Gastrocnemius medialis (tissue), 4 donors: ENCODE measurements at regions not wholly inside any gene's neighbourhood (a gene's known extent, or its start where the extent isn't known, plus 50 kb on each side); places are given as distances from the start of the nearest gene placed in this dataset.

Experiments
- CTCF ChIP-seq, 5 experiments: fragments of 450-650 bp in 3 of 5; fragments of 200-600 bp in 2 of 5; sonication (generic) in 2 of 5; IDR thresholded peaks in 4 of 5; conservative IDR thresholded peaks in 1 of 5; 1 replicate in 4 of 5; 2 replicates in 1 of 5; pipeline ENCODE4 v1.5.1; 2016 to 2019; ENCODE audit warnings: antibody characterized with exemption in 5 of 5, mild to moderate bottlenecking in 3 of 5, moderate library complexity in 3 of 5
- POLR2A ChIP-seq, 2 donors: fragments of 450-650 bp; IDR thresholded peaks; one replicate each; pipeline ENCODE4 v1.6.1; 2017; ENCODE audit warnings: antibody characterized with exemption in 2 of 2, mild to moderate bottlenecking in 2 of 2, moderate library complexity in 2 of 2

- TF ChIP-seq POLR2A (IDR thresholded peaks at IDR 0.05) (no peak), CTCF (IDR thresholded peaks at IDR 0.05 in 4 of 5, conservative IDR thresholded peaks at IDR 0.05 in 1 of 5) (no peak)
These were observed 286.5 kb downstream of the PTEN start for GRCh38 chr10:88149906-88150305.
